DND-41 (cell line): ENCODE measurements at regions not wholly inside any gene's neighbourhood (a gene's known extent, or its start where the extent isn't known, plus 50 kb on each side); places are given as distances from the start of the nearest gene placed in this dataset.

Source experiments
- ATAC-seq: fragments of 200-7000 bp; cut with Tn5 transposase; 3 replicates; pipeline ENCODE4 v1.9.1; 2021; ENCODE audit warnings: low read depth; ENCODE audit not compliant: insufficient read depth
- DNase-seq: peaks from one replicate; pipeline ENCODE4 v3.0.0-alpha.2; 2020
- H2AFZ ChIP-seq: 2 replicates; pipeline ENCODE4 v1.6.0; 2012; ENCODE audit warnings: low read depth, low read length
- H3K27ac ChIP-seq: 2 replicates; pipeline ENCODE4 v1.5.1; 2012; ENCODE audit warnings: low read length, inconsistent platforms
- H3K27me3 ChIP-seq: fragments of 200-600 bp; sonication (generic); 2 replicates; pipeline ENCODE4 v1.6.0; 2012; ENCODE audit warnings: low read length, mild to moderate bottlenecking, inconsistent platforms; ENCODE audit not compliant: insufficient read depth, poor library complexity
- H3K36me3 ChIP-seq: 2 replicates; pipeline ENCODE4 v1.5.1; 2012; ENCODE audit warnings: low read length, inconsistent platforms; ENCODE audit not compliant: insufficient read depth
- H3K4me1 ChIP-seq: 2 replicates; pipeline ENCODE4 v1.5.1; 2012; ENCODE audit warnings: mild to moderate bottlenecking, low read length; ENCODE audit not compliant: insufficient read depth
- H3K4me2 ChIP-seq: 2 replicates; pipeline ENCODE4 v1.6.0; 2012; ENCODE audit warnings: mild to moderate bottlenecking, moderate library complexity, low read length, inconsistent platforms; ENCODE audit not compliant: insufficient read depth
- H3K4me3 ChIP-seq, 2 experiments: fragments of 200-600 bp in 1 of 2; shearing (Covaris generic) in 1 of 2; 2 replicates each; pipeline ENCODE4 v1.5.1; 2012 to 2016; ENCODE audit warnings: inconsistent platforms in 2 of 2, low read length in 2 of 2, mild to moderate bottlenecking in 2 of 2, low read depth in 1 of 2, moderate library complexity in 1 of 2
- H3K79me2 ChIP-seq: 2 replicates; pipeline ENCODE4 v1.6.0; 2012; ENCODE audit warnings: low read length, inconsistent platforms; ENCODE audit not compliant: insufficient read depth
- H3K9ac ChIP-seq: 2 replicates; pipeline ENCODE4 v1.6.0; 2012; ENCODE audit warnings: low read depth, mild to moderate bottlenecking, inconsistent platforms, low read length, moderate library complexity
- H3K9me3 ChIP-seq: 2 replicates; pipeline ENCODE4 v1.5.1; 2012; ENCODE audit warnings: low read length, moderate library complexity, mild to moderate bottlenecking, inconsistent platforms; ENCODE audit not compliant: insufficient read depth, severe bottlenecking
- H4K20me1 ChIP-seq: 2 replicates; pipeline ENCODE4 v1.6.0; 2012; ENCODE audit warnings: low read length; ENCODE audit not compliant: insufficient read depth
- CTCF ChIP-seq: IDR thresholded peaks from 2 replicates; pipeline ENCODE4 v1.5.1; 2012; ENCODE audit warnings: borderline replicate concordance, low read length, moderate library complexity, mild to moderate bottlenecking; ENCODE audit not compliant: poor library complexity, severe bottlenecking; ENCODE audit errors: extremely low read depth
- EZH2 ChIP-seq: IDR thresholded peaks from 3 replicates; pipeline ENCODE4 v1.6.1; 2012; ENCODE audit warnings: borderline replicate concordance, low read depth, mild to moderate bottlenecking, moderate library complexity, low read length, inconsistent platforms; ENCODE audit not compliant: severe bottlenecking

- DNase-seq, result no peak
- no peaks in the 10 kb centered on the region for H3K79me2 ChIP-seq
Observed at GRCh38 chr3:159817126-159817525, 171.5 kb upstream of the IL12A start.

GRCh38 chr3:159817571-159817970, 171.1 kb upstream of the IL12A start:
- no peak overlapping the region for H2AFZ ChIP-seq
- H3K9me3 ChIP-seq, result no peaks in the 10 kb centered on the region
- no peaks in the 10 kb centered on the region for H4K20me1 ChIP-seq
- TF ChIP-seq EZH2 (no peak), CTCF (no peak)
- no peak overlapping the region for H3K9ac ChIP-seq
- no peaks in the 10 kb centered on the region for H3K79me2 ChIP-seq
- no peaks in the 10 kb centered on the region for H3K36me3 ChIP-seq
- peaks cover 12% of the 10 kb centered on the region for H3K27me3 ChIP-seq
- no peak overlapping the region for H3K4me3 ChIP-seq
- no peak overlapping the region for H3K27ac ChIP-seq
- no peaks in the 10 kb centered on the region for H3K4me1 ChIP-seq
- no peak for ATAC-seq
- H3K4me2 ChIP-seq, result no peak overlapping the region
- no peak for DNase-seq

More at GRCh38 chr3:159817126-159817525, 171.5 kb upstream of the IL12A start:
- Histone ChIP-seq H4K20me1 (no peaks in the 10 kb centered on the region), H3K4me3 (no peak overlapping the region), H3K4me2 (no peak overlapping the region), H3K9me3 (no peaks in the 10 kb centered on the region), H3K4me1 (no peaks in the 10 kb centered on the region), H2AFZ (no peak overlapping the region), H3K36me3 (no peaks in the 10 kb centered on the region), H3K27me3 (peaks cover 12% of the 10 kb centered on the region), H3K9ac (no peak overlapping the region), H3K27ac (no peak overlapping the region)
- no peak for TF ChIP-seq EZH2
- no peak for TF ChIP-seq CTCF
- no peak for ATAC-seq

- Histone ChIP-seq H3K27me3 (peaks cover 12% of the 10 kb centered on the region), H3K4me2 (no peak overlapping the region), H3K36me3 (no peaks in the 10 kb centered on the region), H3K9ac (no peak overlapping the region), H4K20me1 (no peaks in the 10 kb centered on the region), H2AFZ (no peak overlapping the region), H3K9me3 (no peaks in the 10 kb centered on the region), H3K27ac (no peak overlapping the region), H3K4me3 (no peak overlapping the region), H3K4me1 (no peaks in the 10 kb centered on the region), H3K79me2 (no peaks in the 10 kb centered on the region)
- no peak for TF ChIP-seq CTCF
- no peak for TF ChIP-seq EZH2
- ATAC-seq, result no peak
- DNase-seq, result no peak
Observed at GRCh38 chr3:159818399-159818798, 170.2 kb upstream of the IL12A start.

GRCh38 chr3:159818997-159819500, 169.6 kb upstream of the IL12A start:
- Histone ChIP-seq H3K79me2 (no peaks in the 10 kb centered on the region), H4K20me1 (no peaks in the 10 kb centered on the region), H3K27ac (no peak overlapping the region), H3K9me3 (no peaks in the 10 kb centered on the region), H3K27me3 (peaks cover 12% of the 10 kb centered on the region), H2AFZ (no peak overlapping the region), H3K4me2 (no peak overlapping the region), H3K36me3 (no peaks in the 10 kb centered on the region), H3K4me3 (no peak overlapping the region), H3K4me1 (no peaks in the 10 kb centered on the region), H3K9ac (no peak overlapping the region)
- no peak for TF ChIP-seq CTCF
- TF ChIP-seq EZH2, result no peak
- DNase-seq (no peak), ATAC-seq (no peak)
